HEK293 (cell line): ENCODE measurements at regions not wholly inside any gene's neighbourhood (a gene's known extent, or its start where the extent isn't known, plus 50 kb on each side); places are given as distances from the start of the nearest gene placed in this dataset.
A peak's percentile ranks its signal among the peaks of the same experiment; 100 is the strongest.
"Not testable (repeated sequence)": the region's sequence is repeated elsewhere in the genome, so short reads cannot be mapped to it uniquely, and the experiment has no call there.

Experiments
- CTCF ChIA-PET: fragments of 350-600 bp; formaldehyde crosslinking; extraction: SDS; loops from one replicate; lab custom pipeline; 2021; ENCODE audit warnings: antibody characterized with exemption; lab: Yijun Ruan, JAX
- POLR2A ChIA-PET: fragments of 300-600 bp; formaldehyde crosslinking; extraction: SDS; loops from one replicate; lab custom pipeline; 2020; ENCODE audit warnings: antibody characterized with exemption, inconsistent platforms; lab: Yijun Ruan, JAX
- H3K27ac ChIP-seq: fragments of 200-500 bp; sonication (Bioruptor generic); 2 replicates; pipeline ENCODE4 v1.5.1; 2014; ENCODE audit warnings: low read depth, low read length, control low read depth, inconsistent platforms; ENCODE audit errors: extremely low read depth
- H3K36me3 ChIP-seq, 2 experiments: fragments of 200-500 bp in 1 of 2; sonication (Bioruptor generic) in 1 of 2; 1 replicate in 1 of 2; 2 replicates in 1 of 2; pipeline ENCODE4 v1.5.1; 2014 to 2017; ENCODE audit warnings: inconsistent platforms in 2 of 2, low read length in 2 of 2; ENCODE audit not compliant: control insufficient read depth in 2 of 2, insufficient read depth in 1 of 2
- H3K4me1 ChIP-seq: fragments of 200-500 bp; sonication (Bioruptor generic); 2 replicates; pipeline ENCODE4 v1.5.1; 2014; ENCODE audit warnings: mild to moderate bottlenecking, low read length, inconsistent platforms; ENCODE audit not compliant: control insufficient read depth, insufficient read depth
- H3K4me3 ChIP-seq: 2 replicates; pipeline ENCODE4 v1.5.1; 2011; ENCODE audit warnings: low read depth, mild to moderate bottlenecking, control low read depth, low read length, moderate library complexity
- H3K9me3 ChIP-seq: fragments of 200-500 bp; sonication (Bioruptor generic); 2 replicates; pipeline ENCODE4 v1.5.1; 2014; ENCODE audit warnings: low read depth, low read length, inconsistent platforms; ENCODE audit not compliant: control insufficient read depth, insufficient read depth
- AEBP2 ChIP-seq: fragments of 450-650 bp; formaldehyde crosslinking; IDR thresholded peaks from 2 replicates; pipeline ENCODE4 v1.5.1; 2016; ENCODE audit warnings: missing biosample characterization, missing genetic modification characterization, borderline replicate concordance
- ELK4 ChIP-seq: IDR thresholded peaks from 2 replicates; pipeline ENCODE4 v1.6.1; 2011; ENCODE audit warnings: mild to moderate bottlenecking, low read depth, low read length, borderline replicate concordance
- KLF7 ChIP-seq: fragments of 450-650 bp; formaldehyde crosslinking; IDR thresholded peaks from 2 replicates; pipeline ENCODE4 v1.5.1; 2016; ENCODE audit warnings: missing biosample characterization, missing genetic modification characterization, borderline replicate concordance
- MEIS1 ChIP-seq: sonication (generic); formaldehyde crosslinking; IDR thresholded peaks from 2 replicates; pipeline ENCODE4 v1.8.1; 2022; ENCODE audit warnings: missing genetic modification reagents, mild to moderate bottlenecking, borderline replicate concordance
- SETDB1 ChIP-seq: IDR thresholded peaks from one replicate; pipeline ENCODE4 v1.6.1; 2017; ENCODE audit warnings: mild to moderate bottlenecking, low read length, moderate library complexity, mixed read lengths; ENCODE audit not compliant: insufficient read length
- SP3 ChIP-seq: fragments of 450-650 bp; formaldehyde crosslinking; IDR thresholded peaks from 2 replicates; pipeline ENCODE4 v1.5.1; 2016; ENCODE audit warnings: missing biosample characterization, missing genetic modification characterization
- TSHZ1 ChIP-seq: fragments of 450-650 bp; formaldehyde crosslinking; IDR thresholded peaks from 2 replicates; pipeline ENCODE4 v1.5.1; 2016; ENCODE audit warnings: missing biosample characterization, missing genetic modification characterization, borderline replicate concordance
- ZBTB21 ChIP-seq: fragments of 450-650 bp; formaldehyde crosslinking; IDR thresholded peaks from 2 replicates; pipeline ENCODE4 v1.5.1; 2017; ENCODE audit warnings: missing biosample characterization, missing genetic modification characterization
- ZBTB48 ChIP-seq: fragments of 450-650 bp; formaldehyde crosslinking; IDR thresholded peaks from 2 replicates; pipeline ENCODE4 v1.5.1; 2016; ENCODE audit warnings: missing biosample characterization, missing genetic modification characterization
- ZFP37 ChIP-seq: fragments of 450-650 bp; formaldehyde crosslinking; IDR thresholded peaks from 2 replicates; pipeline ENCODE4 v1.5.1; 2016; ENCODE audit warnings: missing biosample characterization, missing genetic modification characterization
- ZFP69B ChIP-seq: fragments of 450-650 bp; formaldehyde crosslinking; IDR thresholded peaks from 2 replicates; pipeline ENCODE4 v1.5.1; 2016; ENCODE audit warnings: missing biosample characterization, missing genetic modification characterization
- ZNF140 ChIP-seq: fragments of 450-650 bp; formaldehyde crosslinking; IDR thresholded peaks from 2 replicates; pipeline ENCODE4 v1.5.1; 2016; ENCODE audit warnings: missing biosample characterization, missing genetic modification characterization
- ZNF211 ChIP-seq: fragments of 450-650 bp; formaldehyde crosslinking; IDR thresholded peaks from 2 replicates; pipeline ENCODE4 v1.5.1; 2016; ENCODE audit warnings: low read depth, missing biosample characterization, missing genetic modification characterization
- ZNF335 ChIP-seq: fragments of 450-650 bp; formaldehyde crosslinking; conservative IDR thresholded peaks from 2 replicates; pipeline ENCODE4 v1.5.1; 2016; ENCODE audit warnings: missing biosample characterization, missing genetic modification characterization
- ZNF518A ChIP-seq: fragments of 450-650 bp; formaldehyde crosslinking; conservative IDR thresholded peaks from 2 replicates; pipeline ENCODE4 v1.5.1; 2016; ENCODE audit warnings: low read depth, missing biosample characterization, missing genetic modification characterization
- ZNF560 ChIP-seq: fragments of 450-650 bp; formaldehyde crosslinking; IDR thresholded peaks from 2 replicates; pipeline ENCODE4 v1.5.1; 2017; ENCODE audit warnings: missing biosample characterization, missing genetic modification characterization, borderline replicate concordance
- ZNF585B ChIP-seq: fragments of 450-650 bp; formaldehyde crosslinking; IDR thresholded peaks from 2 replicates; pipeline ENCODE4 v1.5.1; 2016; ENCODE audit warnings: missing biosample characterization, missing genetic modification characterization
- ZNF610 ChIP-seq: fragments of 450-650 bp; formaldehyde crosslinking; IDR thresholded peaks from 2 replicates; pipeline ENCODE4 v1.5.1; 2016; ENCODE audit warnings: missing biosample characterization, missing genetic modification characterization, borderline replicate concordance
- ZNF830 ChIP-seq: fragments of 450-650 bp; IDR thresholded peaks from 2 replicates; pipeline ENCODE4 v1.5.0; 2018; ENCODE audit warnings: missing biosample characterization, missing genetic modification characterization, low read depth, mild to moderate bottlenecking, moderate library complexity

- no peak for TF ChIP-seq ZNF610 (tag by site-specific recombination)
Observed at GRCh38 chrX:102787283-102787682, 66.7 kb downstream of the GPRASP3 start (continued).

GRCh38 chrX:102808336-102808735, 87.8 kb downstream of the GPRASP3 start:
- Histone ChIP-seq H3K4me3 (no peak overlapping the region), H3K27ac (no peak overlapping the region), H3K36me3 (no peaks in the 10 kb centered on the region), H3K4me1 (no peaks in the 10 kb centered on the region), H3K9me3 (no peaks in the 10 kb centered on the region)
- ChIA-PET POLR2A (no interaction called here), CTCF (no interaction called here)
- no peak for TF ChIP-seq ZNF830 (tag by site-specific recombination)
- no peak for TF ChIP-seq ZNF140 (tag by site-specific recombination)
- no peak for TF ChIP-seq SP3 (tag by site-specific recombination)
- no peak for TF ChIP-seq ZBTB21 (tag by site-specific recombination)
- no peak for TF ChIP-seq ZFP37 (tag by site-specific recombination)
- TF ChIP-seq AEBP2 (tag by site-specific recombination) = no peak

GRCh38 chrX:102818269-102818668, 97.7 kb downstream of the GPRASP3 start:
- TF ChIP-seq SETDB1 (peak; percentile 35), ZNF585B (tag by site-specific recombination) (peak; percentile 96)
- H3K4me1 ChIP-seq, H3K9me3 ChIP-seq, H3K4me3 ChIP-seq, H3K27ac ChIP-seq, POLR2A ChIA-PET, CTCF ChIA-PET: not testable (repeated sequence)
- H3K36me3 ChIP-seq = peaks cover 0 to 23% of the 10 kb centered on the region in 2 experiments; a peak in 1 of 3 replicates

- Histone ChIP-seq H3K27ac (no peak overlapping the region), H3K4me3 (no peak overlapping the region), H3K9me3 (no peaks in the 10 kb centered on the region), H3K36me3 (peaks cover 0 to 37% of the 10 kb centered on the region in 2 experiments; a peak in 2 of 3 replicates), H3K4me1 (no peaks in the 10 kb centered on the region)
- ChIA-PET CTCF (interaction anchor here (1.0 to 1.8 kb wide), 6 partner anchors 9 to 119 kb away, joined by 3 to 5 read pairs (median 4); no protein-coding TSS in a partner anchor), POLR2A (no interaction called here)
- no peak for TF ChIP-seq ZFP69B (tag by site-specific recombination)
- no peak for TF ChIP-seq ZNF335 (tag by site-specific recombination)
- TF ChIP-seq KLF7 = no peak
- no peak for TF ChIP-seq ZNF518A
- no peak for TF ChIP-seq ELK4
- TF ChIP-seq ZNF211 (tag by site-specific recombination) = no peak
- TF ChIP-seq ZBTB48 (tag by site-specific recombination) = no peak
- no peak for TF ChIP-seq ZNF560 (tag by site-specific recombination)
- no peak for TF ChIP-seq MEIS1 (CRISPR knock-in tag)
- no peak for TF ChIP-seq TSHZ1 (tag by site-specific recombination)
Observed at GRCh38 chrX:102832661-102833060, 104.4 kb upstream of the RAB40AL start.
